ENCODE measurements at regions not wholly inside any gene's neighbourhood (a gene's known extent, or its start where the extent isn't known, plus 50 kb on each side); places are given as distances from the start of the nearest gene placed in this dataset.
"Not testable (repeated sequence)": the region's sequence is repeated elsewhere in the genome, so short reads cannot be mapped to it uniquely, and the experiment has no call there.

- TF ChIP-seq ZBTB11 (CRISPR knock-in tag; IDR thresholded peaks at IDR 0.05) (no peak), KLF5 (IDR thresholded peaks at IDR 0.05; ENCODE audit: partially characterized antibody) (no peak)
These were observed 526.6 kb upstream of the ZNF717 start (continued) for GRCh38 chr3:76311941-76312340.

- not testable (repeated sequence) for ATAC-seq; BruUV-seq (replicated peaks)
These were observed 530.6 kb upstream of the ZNF717 start for GRCh38 chr3:76315906-76316305.

GRCh38 chr3:76321614-76322013 lies 536.3 kb upstream of the ZNF717 start:
- RAD21 ChIA-PET (ENCODE audit: unreplicated experiment), result no interaction called here
- CTCF ChIA-PET, result no interaction called here
- H3K4me2 ChIP-seq (ENCODE audit: control insufficient read depth, insufficient read depth), result no peak overlapping the region
- TF ChIP-seq SRF (IDR thresholded peaks at IDR 0.05; ENCODE audit: low read depth in 2 of 2, low read length in 2 of 2) (no peak), NFIC (IDR thresholded peaks at IDR 0.05; ENCODE audit: low read depth, low read length) (peak; percentile 27; the same call in 1 of the 2 replicates), CREB1 (IDR thresholded peaks at IDR 0.05; ENCODE audit: low read depth) (peak; percentile 60; the same call in 1 of the 2 replicates), CEBPB (IDR thresholded peaks at IDR 0.05; ENCODE audit: borderline replicate concordance in 1 of 2, low read depth in 2 of 2, low read length in 2 of 2) (no peak), IKZF1 (conservative IDR thresholded peaks at IDR 0.05) (peak; percentile 16; the same call in 1 of the 2 replicates), CHD4 (IDR thresholded peaks at IDR 0.05) (no peak), CREM (IDR thresholded peaks at IDR 0.05; ENCODE audit: low read depth) (peak; percentile 56), SUPT20H (IDR thresholded peaks at IDR 0.05; ENCODE audit: borderline replicate concordance, control insufficient read depth, low read depth, low read length) (no peak), JUNB (IDR thresholded peaks at IDR 0.05) (peak; percentile 44)
- SMC1A ChIA-PET (ENCODE audit: uncharacterized antibody, unreplicated experiment), result no interaction called here
- no peaks in the 10 kb centered on the region for H3K27me3 ChIP-seq (replicated peaks in 1 of 2; ENCODE audit: control insufficient read depth in 2 of 2, insufficient read depth in 2 of 2, low read length in 1 of 2)
- WGBS (ENCODE audit: insufficient coverage, insufficient replicate concordance, low lambda C conversion rate, missing lambda C conversion rate), result 54% methylated on average over 4 of the region's 4 CpGs
- no peaks in the 10 kb centered on the region for H4K20me1 ChIP-seq (ENCODE audit: control insufficient read depth, insufficient read depth)
- in situ Hi-C loops (cut with MboI), result no loop called here
- no TSS peak for BruUV-seq (replicated peaks)
- no peak overlapping the region for H3K4me3 ChIP-seq
- H2AFZ ChIP-seq (ENCODE audit: control insufficient read depth, low read depth, low read length), result no peak overlapping the region
- H3K79me2 ChIP-seq (ENCODE audit: control insufficient read depth, insufficient read depth, low read length), result no peaks in the 10 kb centered on the region
- H3K27ac ChIP-seq (ENCODE audit: control insufficient read depth, insufficient read depth), result no peak overlapping the region
- DNase-seq (ENCODE audit: low read depth, low spot score) (no peak), FAIRE-seq (no peak), ATAC-seq (peak; percentile 82)
- no peaks in the 10 kb centered on the region for H3K4me1 ChIP-seq (ENCODE audit: control insufficient read depth, insufficient read depth, low read length)
- POLR2A ChIA-PET, result no interaction called here
- no peaks in the 10 kb centered on the region for H3K9me3 ChIP-seq (replicated peaks; ENCODE audit: control insufficient read depth, insufficient read depth, low read length)
- H3K9ac ChIP-seq (ENCODE audit: control insufficient read depth, insufficient read depth, low read length), result no peak overlapping the region
- intact Hi-C loops (cut with micrococcal nuclease; ENCODE audit: unreplicated experiment), result no loop called here
- no peaks in the 10 kb centered on the region for H3K36me3 ChIP-seq (ENCODE audit: control insufficient read depth in 2 of 2, insufficient read depth in 2 of 2, low read length in 1 of 2)

More at GRCh38 chr3:76315906-76316305, 530.6 kb upstream of the ZNF717 start:
- H3K9me3 ChIP-seq (replicated peaks; ENCODE audit: control insufficient read depth, insufficient read depth, low read length); H3K4me1 ChIP-seq (ENCODE audit: control insufficient read depth, insufficient read depth, low read length); POLR2A ChIA-PET; H4K20me1 ChIP-seq (ENCODE audit: control insufficient read depth, insufficient read depth); H2AFZ ChIP-seq (ENCODE audit: control insufficient read depth, low read depth, low read length); H3K36me3 ChIP-seq (ENCODE audit: control insufficient read depth in 2 of 2, insufficient read depth in 2 of 2, low read length in 1 of 2); in situ Hi-C loops (cut with MboI); H3K4me3 ChIP-seq; SMC1A ChIA-PET (ENCODE audit: uncharacterized antibody, unreplicated experiment); H3K4me2 ChIP-seq (ENCODE audit: control insufficient read depth, insufficient read depth); FAIRE-seq; H3K9ac ChIP-seq (ENCODE audit: control insufficient read depth, insufficient read depth, low read length); DNase-seq (ENCODE audit: low read depth, low spot score); CTCF ChIA-PET; H3K27me3 ChIP-seq (replicated peaks in 1 of 2; ENCODE audit: control insufficient read depth in 2 of 2, insufficient read depth in 2 of 2, low read length in 1 of 2); H3K79me2 ChIP-seq (ENCODE audit: control insufficient read depth, insufficient read depth, low read length); H3K27ac ChIP-seq (ENCODE audit: control insufficient read depth, insufficient read depth); RAD21 ChIA-PET (ENCODE audit: unreplicated experiment); intact Hi-C loops (cut with micrococcal nuclease; ENCODE audit: unreplicated experiment): not testable (repeated sequence)
- 47% methylated on average over 6 of the region's 6 CpGs for WGBS (ENCODE audit: insufficient coverage, insufficient replicate concordance, low lambda C conversion rate, missing lambda C conversion rate)
